Endothelial cell of umbilical vein (primary cell): ENCODE measurements at regions not wholly inside any gene's neighbourhood (a gene's known extent, or its start where the extent isn't known, plus 50 kb on each side); places are given as distances from the start of the nearest gene placed in this dataset.

ENCODE experiments used
- BruUV-seq: library from RNA; stranded (reverse); fragments of 400-500 nt; replicated peaks from 2 replicates; lab custom pipeline; 2021; lab: Mats Ljungman, UMichigan
- CTCF ChIA-PET: fragments of 300-600, 350-600 bp; sonication (Branson Sonifier 250); formaldehyde crosslinking; loops from one replicate; lab custom pipeline; 2021; ENCODE audit warnings: antibody characterized with exemption, inconsistent platforms; lab: Charles Lee
- POLR2A ChIA-PET: fragments of 300-600, 350-600 bp; sonication (Branson Sonifier 250); formaldehyde crosslinking; loops from one replicate; lab custom pipeline; 2021; ENCODE audit warnings: antibody characterized with exemption, inconsistent platforms; lab: Charles Lee
- DNase-seq: peaks from one replicate; pipeline ENCODE4 v3.0.0-alpha.2; 2011; ENCODE audit warnings: low read depth, low spot score
- FAIRE-seq: peaks from 2 replicates; lab custom pipeline; 2011; peaks lifted over from hg19 to GRCh38; lab: Jason Lieb, UNC
- H2AFZ ChIP-seq: 2 replicates; pipeline ENCODE4 v1.6.0; 2012; ENCODE audit warnings: low read depth, low read length, control low read depth, inconsistent platforms
- H3K27ac ChIP-seq: 2 replicates; pipeline ENCODE4 v1.5.1; 2011; ENCODE audit warnings: low read depth, mild to moderate bottlenecking, control low read depth, low read length, moderate library complexity; ENCODE audit not compliant: insufficient read depth
- H3K27me3 ChIP-seq, 2 experiments: 2 replicates each; pipeline versions ENCODE4 v1.6.0 to v1.6.1; 2011; ENCODE audit warnings: low read length in 2 of 2, mixed read lengths in 1 of 2; ENCODE audit not compliant: control insufficient read depth in 2 of 2, insufficient read depth in 2 of 2
- H3K36me3 ChIP-seq, 2 experiments: 2 replicates in 1 of 2; 3 replicates in 1 of 2; pipeline ENCODE4 v1.5.1; 2011; ENCODE audit warnings: low read length in 2 of 2, mild to moderate bottlenecking in 1 of 2, moderate library complexity in 1 of 2; ENCODE audit not compliant: control insufficient read depth in 2 of 2, insufficient read depth in 2 of 2; ENCODE audit errors: extremely low read depth in 1 of 2
- H3K4me1 ChIP-seq: 3 replicates; pipeline ENCODE4 v1.5.1; 2011; ENCODE audit warnings: mild to moderate bottlenecking, low read length; ENCODE audit not compliant: control insufficient read depth, insufficient read depth; ENCODE audit errors: extremely low read depth
- H3K4me2 ChIP-seq: 2 replicates; pipeline ENCODE4 v1.6.1; 2011; ENCODE audit warnings: low read length, control low read depth, mixed read lengths; ENCODE audit not compliant: insufficient read depth
- H3K4me3 ChIP-seq, 3 experiments: fragments of 200-600 bp in 1 of 3; sonication (generic), shearing (Covaris generic) in 1 of 3; replicated peaks in 1 of 3; 2 replicates each; pipeline ENCODE4 v1.5.1; 2011 to 2016; ENCODE audit warnings: control low read depth in 3 of 3, low read length in 3 of 3, mild to moderate bottlenecking in 2 of 3, inconsistent platforms in 1 of 3, low read depth in 1 of 3, moderate library complexity in 1 of 3; ENCODE audit not compliant: insufficient read depth in 1 of 3
- H3K79me2 ChIP-seq: 2 replicates; pipeline ENCODE4 v1.6.0; 2012; ENCODE audit warnings: low read length, inconsistent platforms; ENCODE audit not compliant: control insufficient read depth, insufficient read depth
- H3K9ac ChIP-seq: replicated peaks from 2 replicates; pipeline ENCODE3; 2011; ENCODE audit warnings: low read length, control low read depth; ENCODE audit not compliant: insufficient read depth; ENCODE audit errors: extremely low read depth
- H3K9me1 ChIP-seq: replicated peaks from 3 replicates; pipeline ENCODE4 v1.6.0; 2011; ENCODE audit warnings: mild to moderate bottlenecking, low read length; ENCODE audit not compliant: control insufficient read depth, insufficient read depth; ENCODE audit errors: extremely low read depth
- H3K9me3 ChIP-seq: replicated peaks from 2 replicates; pipeline ENCODE4 v1.5.1; 2012; ENCODE audit warnings: low read length, inconsistent platforms; ENCODE audit not compliant: control insufficient read depth, insufficient read depth
- H4K20me1 ChIP-seq: replicated peaks from 2 replicates; pipeline ENCODE3; 2011; ENCODE audit warnings: mild to moderate bottlenecking, low read length; ENCODE audit not compliant: control insufficient read depth, insufficient read depth; ENCODE audit errors: extremely low read depth
- EZH2 ChIP-seq: IDR thresholded peaks from 2 replicates; pipeline ENCODE4 v1.6.1; 2012; ENCODE audit warnings: borderline replicate concordance, low read depth, mild to moderate bottlenecking, moderate library complexity, low read length, inconsistent platforms; ENCODE audit not compliant: severe bottlenecking
- FOS ChIP-seq: IDR thresholded peaks from 2 replicates; pipeline ENCODE4 v1.6.1; 2011; ENCODE audit warnings: mild to moderate bottlenecking, low read length, moderate library complexity, borderline replicate concordance; ENCODE audit not compliant: insufficient read depth
- GATA2 ChIP-seq: IDR thresholded peaks from 2 replicates; pipeline ENCODE4 v1.7.0; 2011; ENCODE audit warnings: low read depth, mild to moderate bottlenecking, moderate library complexity, mixed read lengths, low read length; ENCODE audit not compliant: insufficient read length, insufficient read depth
- JUN ChIP-seq: IDR thresholded peaks from 2 replicates; pipeline ENCODE4 v1.6.1; 2011; ENCODE audit warnings: borderline replicate concordance, low read depth; ENCODE audit not compliant: insufficient read length, insufficient read depth
- MYC ChIP-seq: IDR thresholded peaks from one replicate; pipeline ENCODE4 v1.6.1; 2011; ENCODE audit warnings: mild to moderate bottlenecking, low read depth, low read length
- POLR2A ChIP-seq: IDR thresholded peaks from 2 replicates; pipeline ENCODE4 v1.6.1; 2012; ENCODE audit warnings: low read depth, mild to moderate bottlenecking, control low read depth, low read length
- POLR2AphosphoS5 ChIP-seq: IDR thresholded peaks from 2 replicates; pipeline ENCODE4 v1.6.1; 2012; ENCODE audit warnings: low read depth, mild to moderate bottlenecking, control low read depth, low read length, moderate library complexity; ENCODE audit not compliant: insufficient read depth
- dilution Hi-C: fragments of 300-500 bp; cut with MboI; formaldehyde crosslinking; loops from one replicate; pipeline ENCODE4 v1.15.0; 2019; ENCODE audit warnings: low sequenced_read_pairs; ENCODE audit not compliant: extremely low pct_ligation_motif_present
- intact Hi-C: fragments of 100-400 bp; cut with micrococcal nuclease; formaldehyde crosslinking; loops from one replicate; pipeline ENCODE4 v1.10.0; 2022
- TF ChIP-seq, protein P1 (sequence below), 2 donors: IDR thresholded peaks; 1 replicate in 1 of 2; 2 replicates in 1 of 2; pipeline ENCODE4 v1.5.1; 2011; ENCODE audit warnings: low read length in 2 of 2, mild to moderate bottlenecking in 2 of 2, moderate library complexity in 2 of 2, control low read depth in 1 of 2, inconsistent platforms in 1 of 2, low read depth in 1 of 2; ENCODE audit not compliant: insufficient read depth in 1 of 2; ENCODE audit errors: extremely low read depth in 1 of 2
- TF ChIP-seq, protein P2 (sequence below): IDR thresholded peaks from 2 replicates; pipeline ENCODE4 v1.6.1; 2011; ENCODE audit not compliant: insufficient read depth, insufficient read length

DNA sequence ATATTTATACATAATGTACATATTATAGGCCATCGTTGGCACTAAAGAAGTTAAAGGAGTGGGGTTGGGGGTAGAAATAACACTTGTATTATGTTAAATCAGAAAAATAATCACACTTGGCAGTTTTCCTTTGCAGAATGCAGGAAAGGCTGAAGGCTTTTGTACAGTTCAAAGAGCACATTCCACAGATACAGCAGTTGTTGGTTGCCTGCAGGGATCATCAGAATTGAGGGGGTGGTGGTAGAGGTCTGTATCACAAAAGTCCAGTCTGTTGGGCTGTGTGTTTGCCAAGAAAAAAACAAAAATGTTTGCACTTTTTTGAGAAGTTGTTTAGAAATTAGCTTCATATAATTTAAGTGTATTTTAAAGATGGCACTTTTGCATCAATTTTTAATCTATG lies 231.8 kb upstream of the FOXP2 start:
- dilution Hi-C loops (no loop called here), intact Hi-C loops (no loop called here)
- BruUV-seq: no TSS peak
- H4K20me1 ChIP-seq: no peaks in the 10 kb centered on the region
- H3K4me2 ChIP-seq: no peak overlapping the region
- H3K79me2 ChIP-seq: no peaks in the 10 kb centered on the region
- H3K36me3 ChIP-seq: no peaks in the 10 kb centered on the region
- ChIA-PET POLR2A (no interaction called here), CTCF (no interaction called here)
- no peak overlapping the region for H3K27ac ChIP-seq
- no peak for FAIRE-seq
- TF ChIP-seq GATA2 (no peak), EZH2 (no peak), JUN (no peak), POLR2AphosphoS5 (no peak), MYC (no peak), POLR2A (no peak), FOS (no peak)
- TF ChIP-seq, protein P1, sequence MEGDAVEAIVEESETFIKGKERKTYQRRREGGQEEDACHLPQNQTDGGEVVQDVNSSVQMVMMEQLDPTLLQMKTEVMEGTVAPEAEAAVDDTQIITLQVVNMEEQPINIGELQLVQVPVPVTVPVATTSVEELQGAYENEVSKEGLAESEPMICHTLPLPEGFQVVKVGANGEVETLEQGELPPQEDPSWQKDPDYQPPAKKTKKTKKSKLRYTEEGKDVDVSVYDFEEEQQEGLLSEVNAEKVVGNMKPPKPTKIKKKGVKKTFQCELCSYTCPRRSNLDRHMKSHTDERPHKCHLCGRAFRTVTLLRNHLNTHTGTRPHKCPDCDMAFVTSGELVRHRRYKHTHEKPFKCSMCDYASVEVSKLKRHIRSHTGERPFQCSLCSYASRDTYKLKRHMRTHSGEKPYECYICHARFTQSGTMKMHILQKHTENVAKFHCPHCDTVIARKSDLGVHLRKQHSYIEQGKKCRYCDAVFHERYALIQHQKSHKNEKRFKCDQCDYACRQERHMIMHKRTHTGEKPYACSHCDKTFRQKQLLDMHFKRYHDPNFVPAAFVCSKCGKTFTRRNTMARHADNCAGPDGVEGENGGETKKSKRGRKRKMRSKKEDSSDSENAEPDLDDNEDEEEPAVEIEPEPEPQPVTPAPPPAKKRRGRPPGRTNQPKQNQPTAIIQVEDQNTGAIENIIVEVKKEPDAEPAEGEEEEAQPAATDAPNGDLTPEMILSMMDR (IDR thresholded peaks at IDR 0.05; ENCODE audit: extremely low read depth in 1 of 2, insufficient read depth in 1 of 2, low read depth in 1 of 2, low read length in 2 of 2): no peak
- no peak for DNase-seq
- H3K9me1 ChIP-seq: no peaks in the 10 kb centered on the region
- H2AFZ ChIP-seq: no peak overlapping the region
- H3K27me3 ChIP-seq: no peaks in the 10 kb centered on the region
- no peaks in the 10 kb centered on the region for H3K4me1 ChIP-seq
- no peak overlapping the region for H3K4me3 ChIP-seq
- H3K9ac ChIP-seq: no peak overlapping the region
- no peaks in the 10 kb centered on the region for H3K9me3 ChIP-seq

DNA sequence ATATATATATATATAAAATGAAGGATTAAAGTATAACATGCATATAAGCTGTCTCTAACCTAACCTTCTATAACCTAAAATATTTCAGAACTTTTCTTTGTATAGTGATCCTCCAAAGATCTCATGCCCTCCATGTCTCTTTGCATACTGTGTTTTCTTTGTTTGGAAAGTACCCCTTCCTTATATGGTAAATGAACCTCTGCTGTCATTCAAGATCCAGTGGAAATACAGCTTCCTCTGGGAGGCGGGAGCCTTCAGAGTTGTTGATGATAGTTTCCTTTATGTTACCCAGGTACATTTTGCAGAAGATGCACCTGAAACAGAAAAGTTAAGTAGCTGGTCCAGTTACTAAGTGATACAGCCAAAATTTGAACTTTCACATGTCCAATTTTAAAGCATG lies 233.3 kb upstream of the FOXP2 start:
- intact Hi-C loops: no loop called here
- TF ChIP-seq, protein P1 (IDR thresholded peaks at IDR 0.05; ENCODE audit: extremely low read depth in 1 of 2, insufficient read depth in 1 of 2, low read depth in 1 of 2, low read length in 2 of 2): no peak
- TF ChIP-seq FOS: no peak
- no peak for TF ChIP-seq GATA2
- TF ChIP-seq, protein P2, sequence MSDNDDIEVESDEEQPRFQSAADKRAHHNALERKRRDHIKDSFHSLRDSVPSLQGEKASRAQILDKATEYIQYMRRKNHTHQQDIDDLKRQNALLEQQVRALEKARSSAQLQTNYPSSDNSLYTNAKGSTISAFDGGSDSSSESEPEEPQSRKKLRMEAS: no peak
- no peak for TF ChIP-seq JUN
- TF ChIP-seq POLR2AphosphoS5: no peak
- TF ChIP-seq MYC: no peak
- no peak for TF ChIP-seq POLR2A
- no peak for TF ChIP-seq EZH2
- dilution Hi-C loops: no loop called here
- H4K20me1 ChIP-seq: no peaks in the 10 kb centered on the region
- BruUV-seq: no TSS peak
- no peak overlapping the region for H3K4me3 ChIP-seq
- no peaks in the 10 kb centered on the region for H3K36me3 ChIP-seq
- H3K9me1 ChIP-seq: no peaks in the 10 kb centered on the region
- H3K4me2 ChIP-seq: no peak overlapping the region
- no peak overlapping the region for H3K9ac ChIP-seq
- H2AFZ ChIP-seq: no peak overlapping the region
- no peak for FAIRE-seq
- no peak for DNase-seq
- CTCF ChIA-PET: no interaction called here
- H3K27ac ChIP-seq: no peak overlapping the region
- H3K4me1 ChIP-seq: no peaks in the 10 kb centered on the region
- no peaks in the 10 kb centered on the region for H3K9me3 ChIP-seq
- POLR2A ChIA-PET: no interaction called here
- no peaks in the 10 kb centered on the region for H3K27me3 ChIP-seq
- H3K79me2 ChIP-seq: no peaks in the 10 kb centered on the region
